IMR-90 (cell line): ENCODE measurements at regions not wholly inside any gene's neighbourhood (a gene's known extent, or its start where the extent isn't known, plus 50 kb on each side); places are given as distances from the start of the nearest gene placed in this dataset.

Experiments used
- ATAC-seq: fragments of 200-7000 bp; cut with Tn5 transposase; 2 replicates; pipeline ENCODE4 v1.9.1; 2020; ENCODE audit warnings: low read depth, mild to moderate bottlenecking, moderate library complexity
- BruUV-seq: library from RNA; stranded (reverse); fragments of 400-500 nt; replicated peaks from 2 replicates; lab custom pipeline; 2021; lab: Mats Ljungman, UMichigan
- CTCF ChIA-PET: fragments of 300-600 bp; formaldehyde crosslinking; extraction: SDS; loops from one replicate; lab custom pipeline; 2021; ENCODE audit warnings: antibody characterized with exemption; lab: Yijun Ruan, JAX
- POLR2A ChIA-PET: fragments of 300-600 bp; sonication (Branson Sonifier 250); formaldehyde crosslinking; loops from one replicate; lab custom pipeline; 2022; ENCODE audit warnings: antibody characterized with exemption; ENCODE audit not compliant: unreplicated experiment; lab: Charles Lee
- DNase-seq: peaks from one replicate; pipeline ENCODE4 v3.0.0; 2013
- H2AFZ ChIP-seq: replicated peaks from 2 replicates; pipeline ENCODE3; 2013; ENCODE audit warnings: low read length, mild to moderate bottlenecking; ENCODE audit not compliant: poor library complexity
- H2AK5ac ChIP-seq: 2 replicates; pipeline ENCODE4 v1.6.1; 2013; ENCODE audit warnings: low read depth, low read length, inconsistent platforms
- H2AK9ac ChIP-seq: replicated peaks from 2 replicates; pipeline ENCODE3; 2013; ENCODE audit warnings: mild to moderate bottlenecking, low read depth, low read length, moderate library complexity; ENCODE audit not compliant: poor library complexity
- H2BK120ac ChIP-seq: 2 replicates; pipeline ENCODE4 v1.6.1; 2013; ENCODE audit warnings: low read depth, low read length, inconsistent platforms
- H2BK15ac ChIP-seq: 3 replicates; pipeline ENCODE4 v1.6.1; 2013; ENCODE audit warnings: low read depth, low read length, inconsistent platforms
- H2BK20ac ChIP-seq: 2 replicates; pipeline ENCODE4 v1.6.1; 2013; ENCODE audit warnings: low read depth, mild to moderate bottlenecking, inconsistent platforms, low read length, moderate library complexity
- H2BK5ac ChIP-seq: 2 replicates; pipeline ENCODE4 v1.6.1; 2013; ENCODE audit warnings: mild to moderate bottlenecking, low read depth, low read length, inconsistent platforms; ENCODE audit not compliant: poor library complexity, severe bottlenecking
- H3K14ac ChIP-seq: replicated peaks from 2 replicates; pipeline ENCODE4 v1.6.1; 2013; ENCODE audit warnings: low read depth, low read length, inconsistent platforms
- H3K18ac ChIP-seq: 2 replicates; pipeline ENCODE4 v1.6.1; 2013; ENCODE audit warnings: low read depth, low read length, control low read depth
- H3K23ac ChIP-seq: 2 replicates; pipeline ENCODE4 v1.6.1; 2013; ENCODE audit warnings: low read depth, low read length, inconsistent platforms
- H3K27ac ChIP-seq: 2 replicates; pipeline ENCODE4 v1.5.1; 2013; ENCODE audit warnings: mild to moderate bottlenecking, control low read depth, low read length; ENCODE audit not compliant: insufficient read depth
- H3K27me3 ChIP-seq: 2 replicates; pipeline ENCODE4 v1.6.1; 2013; ENCODE audit warnings: low read length; ENCODE audit not compliant: control insufficient read depth, insufficient read depth
- H3K36me3 ChIP-seq: 2 replicates; pipeline ENCODE4 v1.6.1; 2013; ENCODE audit warnings: low read length, mixed read lengths; ENCODE audit not compliant: control insufficient read depth, insufficient read depth
- H3K4ac ChIP-seq: 2 replicates; pipeline ENCODE4 v1.6.1; 2013; ENCODE audit warnings: low read depth, low read length, inconsistent platforms
- H3K4me1 ChIP-seq: 2 replicates; pipeline ENCODE4 v1.6.1; 2013; ENCODE audit warnings: low read length, mixed read lengths; ENCODE audit not compliant: control insufficient read depth, insufficient read depth
- H3K4me2 ChIP-seq: 2 replicates; pipeline ENCODE4 v1.6.1; 2013; ENCODE audit warnings: low read depth, mild to moderate bottlenecking, control low read depth, low read length, moderate library complexity
- H3K4me3 ChIP-seq: 2 replicates; pipeline ENCODE4 v1.5.1; 2013; ENCODE audit warnings: low read depth, mild to moderate bottlenecking, control low read depth, low read length, moderate library complexity; ENCODE audit not compliant: insufficient read depth
- H3K56ac ChIP-seq: 2 replicates; pipeline ENCODE4 v1.6.1; 2013; ENCODE audit warnings: low read length, inconsistent platforms; ENCODE audit not compliant: insufficient read depth; ENCODE audit errors: extremely low read depth
- H3K79me1 ChIP-seq, 2 experiments: 2 replicates each; pipeline ENCODE4 v1.6.1; 2013; ENCODE audit warnings: low read length in 2 of 2, inconsistent platforms in 1 of 2, low read depth in 1 of 2
- H3K9ac ChIP-seq: 2 replicates; pipeline ENCODE4 v1.6.1; 2013; ENCODE audit warnings: low read depth, low read length, control low read depth
- H3K9me1 ChIP-seq: 2 replicates; pipeline ENCODE4 v1.6.1; 2013; ENCODE audit warnings: low read length, inconsistent platforms; ENCODE audit not compliant: insufficient read depth
- H3K9me3 ChIP-seq: 2 replicates; pipeline ENCODE4 v1.6.1; 2013; ENCODE audit warnings: low read length; ENCODE audit not compliant: control insufficient read depth, insufficient read depth
- H4K20me1 ChIP-seq: 2 replicates; pipeline ENCODE4 v1.6.1; 2013; ENCODE audit warnings: low read length, inconsistent platforms; ENCODE audit not compliant: insufficient read depth
- H4K5ac ChIP-seq: 2 replicates; pipeline ENCODE4 v1.6.1; 2013; ENCODE audit warnings: mild to moderate bottlenecking, low read depth, low read length, control low read depth
- H4K8ac ChIP-seq, 2 experiments: 2 replicates each; pipeline ENCODE4 v1.6.1; 2013; ENCODE audit warnings: low read depth in 2 of 2, low read length in 2 of 2, control low read depth in 1 of 2, inconsistent platforms in 1 of 2
- H4K91ac ChIP-seq: 2 replicates; pipeline ENCODE4 v1.6.1; 2013; ENCODE audit warnings: low read depth, low read length, inconsistent platforms; ENCODE audit not compliant: insufficient read depth
- MAFK ChIP-seq: IDR thresholded peaks from 2 replicates; pipeline ENCODE4 v1.6.1; 2012; ENCODE audit warnings: low read depth, low read length, improper control_type of control experiment
- MAZ ChIP-seq: IDR thresholded peaks from 2 replicates; pipeline ENCODE4 v1.6.1; 2012; ENCODE audit warnings: low read depth, mild to moderate bottlenecking, low read length, improper control_type of control experiment, moderate library complexity, borderline replicate concordance
- MXI1 ChIP-seq: IDR thresholded peaks from 2 replicates; pipeline ENCODE4 v1.6.1; 2012; ENCODE audit warnings: low read depth, mild to moderate bottlenecking, low read length, moderate library complexity, borderline replicate concordance
- NFE2L2 ChIP-seq: fragments of 150-350 bp; IDR thresholded peaks from 2 replicates; pipeline ENCODE4 v1.6.1; 2016; ENCODE audit warnings: low read depth, mild to moderate bottlenecking, low read length
- POLR2A ChIP-seq: IDR thresholded peaks from 2 replicates; pipeline ENCODE4 v1.6.1; 2012; ENCODE audit warnings: mild to moderate bottlenecking, low read depth, low read length
- USF2 ChIP-seq: fragments of 150-350 bp; IDR thresholded peaks from 2 replicates; pipeline ENCODE4 v1.6.1; 2017; ENCODE audit warnings: mild to moderate bottlenecking, antibody characterized with exemption, low read length, low read depth
- WGBS, 2 experiments: methylation state at CpG; one replicate each; pipeline versions ENCODE4 v1.1.5 to v1.1.7; 2013; ENCODE audit warnings: missing lambda C conversion rate in 2 of 2; ENCODE audit not compliant: insufficient read length in 1 of 2; ENCODE audit errors: extremely low coverage in 2 of 2; 5-methylcytosine and 5-hydroxymethylcytosine counted together
- dilution Hi-C: fragments of 300-500 bp; cut with HindIII; formaldehyde crosslinking; loops from one replicate; pipeline ENCODE4 v1.14.3; 2018; ENCODE audit warnings: low sequenced_read_pairs; ENCODE audit not compliant: unreplicated experiment
- in situ Hi-C: fragments of 300-500 bp; cut with MboI; formaldehyde crosslinking; loops from 3 replicates; pipeline ENCODE4 v1.14.3; 2019; ENCODE audit warnings: low sequenced_read_pairs, inconsistent platforms, mixed read lengths
- intact Hi-C: fragments of 100-400 bp; cut with micrococcal nuclease; formaldehyde crosslinking; loops from 2 replicates; pipeline ENCODE4 v1.10.0; 2022

GRCh38 chr11:105244160-105244825 lies 104.7 kb upstream of the CARD18 start (continued):
- TF ChIP-seq NFE2L2 (no peak), POLR2A (no peak)

GRCh38 chr11:105241136-105241535 lies 101.6 kb upstream of the CARD18 start:
- peak overlapping the region; percentile 84 for H2AK5ac ChIP-seq
- TF ChIP-seq MAFK (no peak), MAZ (no peak), MXI1 (no peak), USF2 (no peak)
- H3K27ac ChIP-seq = no peak overlapping the region
- H3K18ac ChIP-seq = peak overlapping the region; percentile 54; the same call in 1 of the 2 replicates
- H2BK15ac ChIP-seq = peak overlapping the region; percentile 99; the same call in 2 of the 3 replicates
- no peak for DNase-seq
- no peak overlapping the region for H3K23ac ChIP-seq
- H3K4me1 ChIP-seq = peaks cover 4% of the 10 kb centered on the region; the same call in 1 of the 2 replicates
- H3K4me3 ChIP-seq = no peak overlapping the region
- no peak overlapping the region for H3K4me2 ChIP-seq
- BruUV-seq = no TSS peak
- no peaks in the 10 kb centered on the region for H3K9me1 ChIP-seq
- no peak overlapping the region; the same call in 1 of the 2 replicates for H3K14ac ChIP-seq
- H3K27me3 ChIP-seq = no peaks in the 10 kb centered on the region
- H3K79me1 ChIP-seq = no peaks in the 10 kb centered on the region
- no peak overlapping the region for H3K56ac ChIP-seq
- H3K9me3 ChIP-seq = no peaks in the 10 kb centered on the region
- peak overlapping the region; percentile 49; the same call in 1 of the 2 replicates for H4K91ac ChIP-seq
- dilution Hi-C loops = no loop called here
- H2BK20ac ChIP-seq = peak overlapping the region; percentile 88; the same call in 1 of the 2 replicates
- no peaks in the 10 kb centered on the region for H3K36me3 ChIP-seq
- H2AK9ac ChIP-seq = no peak overlapping the region
- H4K8ac ChIP-seq = no peak overlapping the region
- in situ Hi-C loops = no loop called here
- POLR2A ChIA-PET = no interaction called here
- no peak overlapping the region for H3K9ac ChIP-seq
- ATAC-seq = no peak
- H2BK120ac ChIP-seq = peak overlapping the region; percentile 80
- intact Hi-C loops = no loop called here
- CTCF ChIA-PET = no interaction called here
- peak overlapping the region; percentile 35 for H2BK5ac ChIP-seq
- WGBS, 2 experiments = no CpG with 5 or more reads among the region's 1 CpG
- no peaks in the 10 kb centered on the region for H4K20me1 ChIP-seq
- H2AFZ ChIP-seq = no peak overlapping the region
- H3K4ac ChIP-seq = no peak overlapping the region
- no peak overlapping the region for H4K5ac ChIP-seq
